Gastroesophageal sphincter (tissue), 4 donors: ENCODE measurements at regions not wholly inside any gene's neighbourhood (a gene's known extent, or its start where the extent isn't known, plus 50 kb on each side); places are given as distances from the start of the nearest gene placed in this dataset.

Experiments
- ATAC-seq: fragments of 150-250 bp; one replicate; pipeline ENCODE4 v1.9.1; 2016; ENCODE audit warnings: mild to moderate bottlenecking, moderate library complexity
- H3K27ac ChIP-seq, 4 donors: fragments of 200-600 bp; sonication (generic) in 3 of 4; 1 replicate in 3 of 4; 2 replicates in 1 of 4; pipeline ENCODE4 v1.5.1; 2016 to 2019
- H3K27me3 ChIP-seq: fragments of 200-600 bp; sonication (generic); one replicate; pipeline ENCODE4 v1.5.1; 2019
- H3K36me3 ChIP-seq, 2 donors: fragments of 200-600 bp; sonication (generic); one replicate each; pipeline ENCODE4 v1.5.1; 2019; ENCODE audit warnings: control low read depth in 1 of 2
- H3K4me1 ChIP-seq, 3 donors: fragments of 200-600 bp; sonication (generic); 1 replicate in 2 of 3; 2 replicates in 1 of 3; pipeline ENCODE4 v1.5.1; 2016 to 2019; ENCODE audit warnings: control low read depth in 2 of 3
- H3K4me3 ChIP-seq, 2 donors: fragments of 200-600 bp; sonication (generic); one replicate each; pipeline ENCODE4 v1.5.1; 2019; ENCODE audit warnings: mild to moderate bottlenecking in 1 of 2, moderate library complexity in 1 of 2
- H3K9me3 ChIP-seq, 3 donors: fragments of 200-600 bp; sonication (generic); one replicate each; pipeline ENCODE4 v1.5.1; 2017 to 2019; ENCODE audit warnings: control low read depth in 2 of 3
- CTCF ChIP-seq, 4 experiments: fragments of 200-600 bp in 2 of 4; fragments of 450-650 bp in 2 of 4; sonication (generic) in 1 of 4; IDR thresholded peaks; one replicate each; pipeline ENCODE4 v1.5.1; 2017 to 2019; ENCODE audit warnings: antibody characterized with exemption in 4 of 4, mild to moderate bottlenecking in 2 of 4, moderate library complexity in 2 of 4
- EP300 ChIP-seq: sonication (generic); formaldehyde crosslinking; IDR thresholded peaks from one replicate; pipeline ENCODE4 v1.6.1; 2017; ENCODE audit warnings: antibody characterized with exemption, mild to moderate bottlenecking
- POLR2A ChIP-seq, 2 donors: fragments of 450-650 bp; IDR thresholded peaks; one replicate each; pipeline ENCODE4 v1.6.1; 2017; ENCODE audit warnings: antibody characterized with exemption in 2 of 2, mild to moderate bottlenecking in 2 of 2, moderate library complexity in 1 of 2
- POLR2AphosphoS5 ChIP-seq: sonication (generic); formaldehyde crosslinking; IDR thresholded peaks from one replicate; pipeline ENCODE4 v1.6.1; 2017; ENCODE audit warnings: antibody characterized with exemption
- WGBS, 2 donors: methylation state at CpG; one replicate each; pipeline ENCODE4 v1.1.5; 2018; ENCODE audit warnings: low coverage in 1 of 2; 5-methylcytosine and 5-hydroxymethylcytosine counted together

GRCh38 chr9:87067426-87067825 is 120.1 kb upstream of the GAS1 start:
- Histone ChIP-seq H3K36me3 (no peaks in the 10 kb centered on the region), H3K9me3 (no peaks in the 10 kb centered on the region), H3K4me1 (no peaks in the 10 kb centered on the region), H3K27ac (no peak overlapping the region), H3K4me3 (no peak overlapping the region), H3K27me3 (no peaks in the 10 kb centered on the region)
- ATAC-seq: no peak
- TF ChIP-seq CTCF (IDR thresholded peaks at IDR 0.05) (no peak), POLR2A (IDR thresholded peaks at IDR 0.05) (no peak), POLR2AphosphoS5 (peak; percentile 23), EP300 (no peak)
- no CpG with 5 or more reads among the region's 1 CpG for WGBS, 2 donors

DNA sequence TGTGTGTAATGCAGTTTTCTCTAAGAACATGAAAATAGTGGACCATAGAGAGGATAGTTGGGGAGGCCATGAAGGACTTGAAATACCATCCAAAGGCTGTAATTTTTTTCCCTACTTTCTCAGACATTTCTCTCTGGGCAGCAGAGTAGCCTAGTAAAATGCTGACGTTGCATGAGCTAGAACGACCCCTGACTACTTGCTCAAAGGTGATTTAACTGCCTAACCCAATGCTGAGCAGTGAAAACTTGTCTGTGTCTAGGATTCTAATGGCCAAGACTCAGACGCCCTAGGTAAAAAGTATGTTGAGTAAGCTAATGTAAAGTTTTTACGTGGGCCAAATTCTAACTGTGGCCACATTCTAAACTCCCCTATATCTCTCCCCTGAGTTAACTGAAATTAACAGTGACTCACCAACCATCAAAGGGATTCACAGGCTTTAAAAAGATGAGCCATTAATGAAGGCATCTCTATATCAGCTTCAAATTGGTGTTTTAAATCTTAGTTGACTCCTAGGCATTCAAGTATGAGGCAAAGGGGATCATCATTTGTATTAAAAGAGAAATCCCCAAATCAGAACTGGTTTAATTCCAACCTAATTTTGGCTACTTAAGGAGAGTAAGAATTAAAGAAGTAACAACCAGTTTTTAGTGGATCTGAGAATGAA is 121.0 kb upstream of the GAS1 start:
- Histone ChIP-seq H3K4me1 (no peaks in the 10 kb centered on the region), H3K9me3 (no peaks in the 10 kb centered on the region), H3K27me3 (no peaks in the 10 kb centered on the region), H3K27ac (no peak overlapping the region), H3K4me3 (no peak overlapping the region), H3K36me3 (no peaks in the 10 kb centered on the region)
- no peak for ATAC-seq
- no peak for TF ChIP-seq POLR2A (IDR thresholded peaks at IDR 0.05)
- WGBS, 2 donors: 81 to 88% methylated on average over 3 to 4 of the region's 4 CpGs

- 24 to 37% methylated on average over 3 of the region's 3 CpGs for WGBS, 2 donors
- no peak for ATAC-seq
These were observed 122.4 kb upstream of the GAS1 start for GRCh38 chr9:87069690-87070089.

GRCh38 chr9:87070336-87070735 is 123.0 kb upstream of the GAS1 start:
- 79% methylated on average over 2 to 3 of the region's 3 CpGs for WGBS, 2 donors
- Histone ChIP-seq H3K27ac (no peak overlapping the region), H3K4me3 (no peak overlapping the region), H3K9me3 (no peaks in the 10 kb centered on the region), H3K36me3 (no peaks in the 10 kb centered on the region), H3K27me3 (no peaks in the 10 kb centered on the region), H3K4me1 (no peaks in the 10 kb centered on the region)
- TF ChIP-seq POLR2AphosphoS5 (no peak), EP300 (no peak), CTCF (IDR thresholded peaks at IDR 0.05) (no peak), POLR2A (IDR thresholded peaks at IDR 0.05) (no peak)
- ATAC-seq: no peak

More at GRCh38 chr9:87069690-87070089, 122.4 kb upstream of the GAS1 start:
- TF ChIP-seq POLR2A (IDR thresholded peaks at IDR 0.05) (no peak), CTCF (IDR thresholded peaks at IDR 0.05) (no peak), POLR2AphosphoS5 (peak; percentile 17)
- Histone ChIP-seq H3K9me3 (no peaks in the 10 kb centered on the region), H3K4me1 (no peaks in the 10 kb centered on the region), H3K27ac (no peak overlapping the region), H3K36me3 (no peaks in the 10 kb centered on the region), H3K4me3 (no peak overlapping the region), H3K27me3 (no peaks in the 10 kb centered on the region)

DNA sequence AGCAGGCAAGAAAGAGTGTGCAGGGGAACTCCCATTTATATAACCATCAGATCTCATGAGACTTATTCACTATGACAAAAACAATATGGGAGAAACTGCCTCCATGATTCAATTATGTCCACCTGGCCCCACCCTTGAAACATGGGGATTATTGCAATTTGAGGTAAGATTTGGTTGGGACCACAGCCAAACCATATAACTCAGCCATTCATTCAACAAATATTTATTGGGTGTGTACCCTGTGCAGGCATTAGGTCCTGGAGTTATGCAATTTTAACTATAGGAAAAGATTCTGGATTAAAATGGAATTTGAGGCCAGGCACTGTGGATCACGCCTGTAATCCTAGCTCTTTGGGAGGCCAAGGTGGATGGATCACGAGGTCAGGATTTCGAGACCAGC is 124.2 kb upstream of the GAS1 start:
- ATAC-seq: no peak
- Histone ChIP-seq H3K27me3 (no peaks in the 10 kb centered on the region), H3K27ac (no peak overlapping the region), H3K36me3 (no peaks in the 10 kb centered on the region), H3K4me1 (no peaks in the 10 kb centered on the region), H3K9me3 (no peaks in the 10 kb centered on the region), H3K4me3 (no peak overlapping the region)
- 83% methylated on average over 1 of the region's 3 CpGs; no CpG with 5 or more reads in 1 of the 2 donors for WGBS, 2 donors
- TF ChIP-seq CTCF (IDR thresholded peaks at IDR 0.05): no peak
- TF ChIP-seq POLR2AphosphoS5: no peak
- TF ChIP-seq POLR2A (IDR thresholded peaks at IDR 0.05): no peak
- TF ChIP-seq EP300: no peak
